SHP77 treated with DMSO at 0.1 percent for 48 hours (cell line): ENCODE measurements at regions not wholly inside any gene's neighbourhood (a gene's known extent, or its start where the extent isn't known, plus 50 kb on each side); places are given as distances from the start of the nearest gene placed in this dataset.
"Not testable (repeated sequence)": the region's sequence is repeated elsewhere in the genome, so short reads cannot be mapped to it uniquely, and the experiment has no call there.

ENCODE experiments used
- DNase-seq: peaks from one replicate; lab custom pipeline; 2025; lab: John Stamatoyannopoulos, UW

DNA sequence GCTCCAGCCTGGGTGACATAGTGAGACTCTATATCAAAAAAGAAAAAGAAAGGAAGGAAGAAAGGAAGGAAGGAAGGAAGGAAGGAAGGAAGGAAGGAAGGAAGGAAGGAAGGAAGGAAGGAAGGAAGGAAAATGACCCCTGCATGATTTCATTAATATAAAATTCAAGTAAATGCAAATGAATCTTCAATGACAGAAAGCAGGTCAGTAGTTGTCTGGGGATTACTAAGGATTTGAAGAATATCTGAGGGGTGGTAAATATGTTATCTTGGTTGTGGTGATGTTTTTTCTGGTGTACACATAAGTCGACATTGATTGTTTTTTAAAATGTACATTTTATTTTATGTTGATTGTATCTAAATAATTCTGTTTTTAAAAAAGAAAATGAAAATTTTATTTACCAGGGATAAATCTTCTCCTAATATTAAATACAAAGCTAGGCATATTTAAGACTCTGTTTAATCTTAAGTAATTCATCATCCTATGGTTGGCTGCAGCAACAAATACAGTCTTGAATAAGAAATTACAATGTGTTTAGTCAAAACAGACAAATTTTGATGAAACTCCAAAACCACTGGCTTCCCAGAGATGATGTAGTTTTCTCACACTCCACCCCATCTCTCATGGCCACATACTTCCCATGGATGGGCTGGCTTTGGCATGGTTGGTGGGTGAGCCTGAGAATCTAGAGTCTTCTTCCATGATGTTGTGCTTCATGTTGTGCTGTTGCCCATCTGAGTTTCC, 314.7 kb upstream of the REG3G start:
- DNase-seq, result no peak

DNA sequence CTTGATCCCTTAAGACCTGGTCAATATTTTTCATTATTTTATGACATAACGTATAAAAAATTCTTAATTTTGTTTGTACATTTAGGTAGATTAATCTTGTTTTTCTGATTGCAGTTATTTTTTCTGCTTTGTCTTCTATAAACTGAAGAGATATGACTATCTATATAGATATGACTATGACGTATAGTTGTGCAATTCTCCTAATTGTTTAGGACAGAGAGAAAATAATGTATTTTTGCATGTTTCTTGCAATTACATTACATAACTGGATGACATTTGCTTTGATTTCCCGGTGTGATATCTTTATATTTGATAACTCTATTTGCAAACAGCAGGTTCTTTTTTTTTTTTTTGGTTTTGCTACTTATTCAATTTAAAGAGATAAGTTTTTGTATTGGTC, 310.2 kb upstream of the REG3G start:
- no peak for DNase-seq

DNA sequence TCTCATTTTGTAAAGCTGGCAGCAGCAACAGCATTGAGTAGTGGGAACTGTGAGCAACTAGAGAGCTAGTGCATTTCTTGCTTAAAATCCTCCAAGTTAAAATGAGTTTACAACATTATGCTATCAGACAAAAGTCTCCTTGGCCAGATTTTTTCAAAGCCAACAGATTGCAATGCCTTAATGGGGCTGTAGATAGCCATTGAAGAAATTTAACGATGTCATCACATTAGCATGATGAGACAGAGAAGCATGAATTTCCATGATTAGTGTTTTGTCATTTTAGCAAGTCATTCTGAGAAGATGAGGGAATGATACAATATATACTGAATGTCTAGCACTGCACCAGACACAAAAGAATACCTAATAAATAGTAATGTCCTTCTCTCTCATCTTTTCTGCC, 307.5 kb upstream of the REG3G start:
- DNase-seq, result no peak

DNA sequence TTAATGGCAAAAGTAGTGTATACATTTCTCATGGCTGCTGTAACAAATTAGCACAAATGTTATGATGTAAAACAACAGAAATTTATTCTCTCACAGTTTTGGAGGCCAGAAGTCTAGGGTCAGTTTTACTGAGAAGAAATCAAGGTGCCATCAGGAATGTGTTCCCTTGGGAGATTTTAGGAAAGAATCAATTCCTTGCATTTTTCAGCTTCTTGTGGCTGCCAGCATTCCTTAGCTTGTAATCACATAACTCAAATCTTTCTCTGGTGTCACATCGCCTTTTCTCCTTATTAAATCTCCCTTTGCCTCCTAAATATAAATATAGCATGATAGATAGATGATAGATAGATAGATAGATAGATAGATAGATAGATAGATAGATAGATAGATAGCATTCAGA, 307.0 kb upstream of the REG3G start:
- no peak for DNase-seq

DNA sequence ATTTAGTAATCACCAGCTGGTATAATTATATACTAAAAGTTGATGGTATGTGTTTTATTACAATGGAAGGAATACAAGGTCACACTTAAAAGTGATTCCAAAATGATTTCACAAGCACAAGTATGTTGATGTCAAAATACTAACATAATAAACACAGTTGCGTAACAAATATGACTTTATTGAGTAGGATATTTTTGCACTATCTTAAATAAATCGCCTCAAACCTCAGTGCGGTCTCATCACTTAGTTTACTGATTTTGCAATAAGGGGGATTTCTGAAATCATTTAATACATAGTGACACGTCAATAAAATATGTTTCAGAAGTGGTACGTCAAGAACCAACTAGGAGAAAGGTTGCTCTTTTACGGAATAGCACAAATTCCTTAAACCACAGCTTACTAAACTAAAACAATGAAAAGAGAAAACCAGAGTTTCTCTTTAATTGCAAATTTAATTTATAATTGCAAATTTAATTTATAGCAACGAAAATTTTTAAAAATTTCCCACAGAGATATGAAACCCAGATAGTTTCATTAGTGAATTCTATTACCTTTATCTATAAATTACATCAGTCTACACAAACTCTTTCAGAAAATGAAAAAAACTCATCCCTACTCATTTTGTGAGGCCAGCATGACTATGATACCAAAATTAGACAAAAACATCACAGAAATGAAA, 304.0 kb upstream of the REG3G start:
- no peak for DNase-seq

DNA sequence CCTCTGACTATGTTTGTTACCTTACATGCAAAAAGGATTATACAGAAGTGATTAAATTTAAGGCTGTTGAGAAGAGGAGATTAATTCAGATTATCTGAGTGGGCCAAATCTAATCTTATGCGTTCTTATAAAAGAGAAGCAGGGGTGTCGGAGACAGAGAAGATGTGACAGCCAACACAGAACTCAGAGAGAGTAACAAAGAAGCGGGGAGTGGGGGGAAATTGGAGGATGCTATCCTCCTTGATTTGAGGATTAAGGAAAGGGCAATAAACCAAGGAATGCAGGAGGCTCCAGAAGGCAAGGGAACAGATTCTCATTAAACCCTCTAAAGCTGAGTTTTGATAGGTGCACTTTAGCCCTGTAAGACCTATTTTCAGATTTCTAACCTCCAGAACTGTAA, 291.3 kb upstream of the REG3G start:
- no peak for DNase-seq

DNA sequence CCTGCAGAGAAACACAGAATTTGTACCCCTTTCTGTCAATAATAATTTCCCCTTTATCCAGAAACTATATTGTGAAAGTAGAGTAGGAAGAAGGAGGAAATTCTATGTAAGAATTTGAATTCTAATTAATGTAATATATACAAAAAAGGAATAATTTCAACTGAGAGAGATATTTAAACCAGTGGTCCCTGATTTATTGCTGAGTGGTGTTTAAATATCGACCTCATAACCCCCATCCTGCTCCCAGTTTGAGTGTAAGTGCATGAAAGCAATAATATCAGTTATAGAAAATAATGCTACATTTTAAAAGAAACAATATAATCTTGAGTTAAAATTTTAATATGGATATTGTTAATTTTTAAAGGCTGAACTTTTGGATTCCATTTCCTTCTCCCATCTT, 286.2 kb upstream of the REG3G start:
- no peak for DNase-seq

DNA sequence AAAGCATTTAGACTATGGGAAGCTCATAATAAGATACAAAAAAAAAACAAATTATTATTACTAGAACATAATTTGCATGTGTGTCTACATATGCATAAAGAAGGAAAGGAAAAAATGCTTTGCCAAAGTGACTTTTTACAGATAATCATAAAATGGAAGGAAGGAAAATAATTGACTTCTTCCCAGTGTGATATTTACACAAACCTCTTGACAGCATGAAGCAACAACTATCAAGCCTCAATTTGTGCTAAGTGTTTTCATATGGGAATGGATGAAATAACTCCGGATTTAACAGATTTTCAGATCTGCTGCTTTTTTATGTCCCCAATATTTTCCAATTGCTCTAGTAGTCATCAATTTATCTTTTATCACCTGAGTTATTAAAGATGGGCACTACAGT, 275.9 kb upstream of the REG3G start:
- no peak for DNase-seq

DNA sequence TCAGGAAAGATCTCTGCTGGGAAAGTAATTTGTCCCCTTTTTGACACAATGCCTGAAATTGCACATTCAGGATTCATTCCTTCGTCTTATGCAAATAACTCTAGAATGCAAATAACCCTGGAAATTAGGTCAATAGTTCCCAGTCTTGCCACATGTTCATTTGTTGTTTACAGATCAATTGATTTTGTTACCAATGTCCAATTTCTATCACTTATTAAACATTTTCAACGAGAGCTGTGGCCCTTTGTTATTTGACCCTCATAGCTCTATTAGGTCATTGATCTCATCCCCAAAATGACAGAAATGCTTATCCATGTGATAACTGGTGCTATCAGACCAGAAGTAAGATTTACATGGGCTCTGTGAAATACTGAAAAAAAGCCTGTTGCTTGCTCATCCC, 275.3 kb upstream of the REG3G start:
- no peak for DNase-seq

DNA sequence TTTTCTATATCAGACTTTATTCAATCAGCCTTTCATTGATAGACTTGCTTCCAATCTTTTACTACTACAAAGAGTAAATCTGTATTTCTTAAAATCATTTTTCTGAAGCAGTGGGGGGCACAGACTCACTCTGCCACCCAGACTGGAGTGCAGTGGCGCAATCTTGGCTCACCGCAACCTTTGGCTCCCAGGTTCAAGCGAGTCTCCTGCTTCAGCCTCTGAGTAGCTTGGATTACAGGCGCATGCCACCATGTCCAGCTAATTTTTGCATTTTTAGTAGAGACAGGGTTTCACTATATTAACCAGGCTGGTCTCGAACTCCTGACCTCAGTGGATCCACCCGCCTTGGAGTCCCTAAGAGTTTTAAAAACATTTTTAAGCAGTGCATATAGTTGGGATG, 270.6 kb upstream of the REG3G start:
- DNase-seq, result no peak

DNA sequence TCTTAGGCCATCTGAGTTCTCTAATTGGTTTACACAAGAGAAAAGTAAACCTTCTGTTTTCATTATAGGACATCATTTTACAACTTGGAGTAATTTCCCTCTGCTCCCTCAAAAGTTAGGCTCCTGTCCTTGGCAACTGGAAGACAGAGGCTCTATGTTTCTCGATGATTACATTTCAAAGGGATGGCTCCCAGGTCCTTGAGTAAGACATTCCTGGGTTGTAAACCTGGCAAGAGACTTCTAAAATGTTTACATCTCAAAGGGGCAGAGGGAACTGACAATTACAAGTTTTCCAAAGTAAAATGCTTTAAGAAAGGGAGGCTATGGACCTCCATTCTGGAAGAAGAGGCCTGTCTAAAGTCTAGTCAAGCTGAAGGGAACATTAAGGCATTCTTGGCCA, 268.3 kb upstream of the REG3G start:
- no peak for DNase-seq

DNA sequence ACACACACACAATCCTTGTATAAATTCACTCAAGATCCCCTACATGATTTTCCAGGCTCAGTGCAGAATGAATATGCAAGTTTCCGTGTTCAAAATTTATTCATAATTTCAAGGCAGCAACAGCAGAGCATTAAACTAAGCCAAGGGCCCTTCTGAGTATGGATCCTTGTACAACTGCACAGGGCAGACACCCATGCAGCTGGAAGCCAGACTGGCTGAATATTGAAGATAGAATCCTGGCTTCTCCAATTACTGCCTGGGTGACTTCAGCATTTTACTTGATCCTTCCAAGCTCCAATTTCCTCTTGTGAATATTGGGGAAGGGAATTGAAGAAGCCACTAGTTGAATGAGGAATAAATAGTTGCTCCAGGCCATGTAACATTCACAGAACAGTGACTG, 267.9 kb upstream of the REG3G start:
- no peak for DNase-seq

DNA sequence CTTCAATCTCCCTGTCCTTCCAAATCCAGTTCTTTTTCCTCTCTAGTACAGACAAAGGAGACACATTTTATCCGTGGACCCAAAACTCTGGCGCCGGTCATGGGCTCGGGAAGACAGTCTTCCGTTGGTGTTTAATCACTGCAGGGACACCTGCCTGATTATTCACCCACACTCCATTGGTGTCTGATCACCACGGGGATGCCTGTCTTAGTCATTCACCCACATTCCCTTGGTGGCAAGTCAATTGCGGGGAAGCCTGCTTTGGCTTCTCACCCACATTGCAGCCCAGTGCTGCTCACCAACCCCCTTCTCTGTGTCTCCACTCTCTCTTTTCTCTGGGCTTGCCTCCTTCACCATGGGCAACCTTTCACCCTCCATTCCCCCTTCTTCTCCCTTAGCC, 266.7 kb upstream of the REG3G start:
- not testable (repeated sequence) for DNase-seq

DNA sequence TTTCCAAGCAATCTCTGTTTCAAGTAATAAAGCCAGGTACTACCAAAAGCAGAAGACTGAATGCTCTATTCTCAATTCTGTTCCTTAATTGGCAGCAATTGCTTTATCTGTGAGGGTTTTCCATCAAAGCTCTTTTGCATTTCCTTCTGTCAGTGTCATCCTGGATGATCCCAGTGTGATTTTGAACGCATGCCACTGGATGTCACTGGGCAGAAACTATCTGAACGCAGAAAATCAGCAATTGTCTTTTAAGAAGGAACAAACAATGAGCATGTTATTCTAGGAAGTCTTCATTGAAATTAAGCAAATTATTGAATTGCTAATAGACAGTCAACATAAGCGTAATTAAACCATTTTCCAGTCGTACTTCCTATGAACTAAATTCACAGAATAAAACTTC, 259.0 kb upstream of the REG3G start:
- DNase-seq, result no peak

DNA sequence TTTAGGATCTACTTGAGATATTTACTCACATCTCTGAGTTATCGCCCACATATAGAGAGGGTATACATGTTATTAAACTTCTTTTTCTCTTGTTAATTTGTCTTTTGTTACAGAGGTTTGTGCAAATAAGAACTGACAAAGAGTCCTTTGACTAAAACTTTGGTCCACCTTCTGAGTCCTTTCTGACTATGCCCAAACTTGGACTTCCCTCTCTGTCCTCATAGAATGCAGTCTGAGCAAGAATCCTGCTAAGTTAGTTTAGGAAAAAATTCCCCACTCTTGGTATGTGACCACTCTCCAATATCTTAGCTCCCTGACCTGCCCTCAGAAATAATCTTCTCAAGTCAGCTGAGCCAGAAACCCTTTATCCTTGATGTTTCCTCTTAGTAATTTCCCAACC, 257.5 kb upstream of the REG3G start:
- DNase-seq, result no peak

DNA sequence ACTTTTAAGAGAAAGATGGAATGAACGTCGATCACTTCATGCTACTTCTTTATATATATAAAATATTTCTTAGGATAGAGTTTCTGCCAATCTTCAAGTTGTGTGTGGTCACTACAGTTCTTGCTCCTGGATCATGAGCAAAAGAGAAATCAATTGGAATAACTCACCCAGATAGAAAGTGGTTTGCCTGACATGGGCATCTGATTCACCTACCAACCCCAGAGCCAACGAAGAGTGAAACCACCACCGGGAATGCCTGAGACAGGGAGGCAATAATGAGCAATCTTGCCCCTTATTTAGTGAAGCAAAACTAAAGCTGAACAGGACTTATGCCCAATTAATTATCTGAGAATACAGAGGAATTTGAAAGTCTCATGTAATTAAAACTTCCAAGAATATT, 250.2 kb upstream of the REG3G start:
- no peak for DNase-seq

DNA sequence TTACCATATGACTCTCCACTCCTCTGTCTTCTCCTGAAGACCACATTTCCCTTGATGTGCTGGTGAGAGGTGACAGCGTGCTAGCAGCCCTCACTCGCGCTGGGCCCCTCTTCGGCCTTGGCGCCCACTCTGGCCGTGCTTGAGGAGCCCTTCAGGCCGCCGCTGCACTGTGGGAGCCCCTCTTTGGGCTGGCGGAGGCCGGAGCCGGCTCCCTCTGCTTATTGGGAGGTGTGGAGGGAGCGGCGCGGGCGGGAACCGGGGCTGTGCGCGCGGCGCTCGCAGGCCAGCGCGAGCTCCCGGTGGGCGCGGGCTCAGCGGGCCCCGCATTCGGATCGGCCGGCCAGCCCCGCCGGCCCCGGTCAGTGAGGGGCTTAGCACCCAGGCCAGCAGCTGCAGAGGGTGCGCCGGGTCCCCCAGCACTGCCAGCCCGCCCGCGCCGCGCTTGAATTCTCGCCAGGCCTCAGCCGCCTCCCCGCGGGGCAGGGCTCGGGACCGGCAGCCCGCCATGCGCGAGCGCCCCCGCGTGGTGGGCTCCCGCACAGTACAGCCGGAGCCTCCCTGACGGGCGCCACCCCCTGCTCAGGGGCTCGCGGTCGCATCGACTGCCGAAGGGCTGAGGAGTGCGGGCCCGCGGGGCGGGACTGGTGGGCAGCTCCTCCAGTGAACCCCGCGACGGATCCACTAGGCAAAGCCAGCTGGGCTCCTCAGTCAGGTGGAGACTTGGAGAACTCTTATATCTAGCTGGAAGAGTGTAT, 246.6 kb upstream of the REG3G start:
- DNase-seq, result no peak

DNA sequence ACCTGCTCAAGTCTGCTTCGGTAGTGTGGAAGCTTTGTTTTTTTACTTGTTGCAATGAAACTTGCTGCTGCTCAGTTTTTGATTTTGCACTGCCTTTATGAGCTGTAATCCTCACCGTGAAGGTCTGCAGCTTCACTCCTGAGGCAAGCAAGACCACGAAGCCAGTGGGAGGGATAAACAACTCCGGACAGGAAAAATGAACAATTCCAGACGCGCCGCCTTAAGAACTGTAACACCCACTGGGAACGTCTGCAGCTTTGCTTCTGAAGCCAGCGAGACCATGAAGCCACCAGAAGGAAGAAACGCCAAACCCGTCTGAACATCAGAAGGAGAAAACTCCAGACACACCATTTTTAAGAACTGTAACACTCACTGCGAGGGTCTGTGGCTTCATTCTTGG, 245.7 kb upstream of the REG3G start:
- DNase-seq, result no peak

DNA sequence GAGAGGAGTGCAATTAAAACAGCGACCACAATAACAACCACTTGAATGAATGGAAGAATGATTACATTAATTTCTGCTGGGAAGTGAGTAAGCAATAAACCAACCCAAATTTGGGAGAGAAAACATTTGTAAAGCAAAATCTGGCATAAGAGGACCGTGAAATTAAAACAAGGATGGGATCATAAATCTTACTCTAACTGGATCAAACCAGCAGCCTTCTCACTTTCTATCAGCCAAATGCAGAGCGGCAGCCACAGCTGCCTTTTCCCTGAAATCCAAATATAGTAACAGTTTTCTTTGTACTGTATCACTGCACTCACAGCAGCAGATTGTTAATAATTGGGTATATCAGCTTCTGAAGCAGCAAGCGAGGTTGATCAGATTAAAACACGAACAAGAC, 245.2 kb upstream of the REG3G start:
- peak; percentile 40 for DNase-seq

DNA sequence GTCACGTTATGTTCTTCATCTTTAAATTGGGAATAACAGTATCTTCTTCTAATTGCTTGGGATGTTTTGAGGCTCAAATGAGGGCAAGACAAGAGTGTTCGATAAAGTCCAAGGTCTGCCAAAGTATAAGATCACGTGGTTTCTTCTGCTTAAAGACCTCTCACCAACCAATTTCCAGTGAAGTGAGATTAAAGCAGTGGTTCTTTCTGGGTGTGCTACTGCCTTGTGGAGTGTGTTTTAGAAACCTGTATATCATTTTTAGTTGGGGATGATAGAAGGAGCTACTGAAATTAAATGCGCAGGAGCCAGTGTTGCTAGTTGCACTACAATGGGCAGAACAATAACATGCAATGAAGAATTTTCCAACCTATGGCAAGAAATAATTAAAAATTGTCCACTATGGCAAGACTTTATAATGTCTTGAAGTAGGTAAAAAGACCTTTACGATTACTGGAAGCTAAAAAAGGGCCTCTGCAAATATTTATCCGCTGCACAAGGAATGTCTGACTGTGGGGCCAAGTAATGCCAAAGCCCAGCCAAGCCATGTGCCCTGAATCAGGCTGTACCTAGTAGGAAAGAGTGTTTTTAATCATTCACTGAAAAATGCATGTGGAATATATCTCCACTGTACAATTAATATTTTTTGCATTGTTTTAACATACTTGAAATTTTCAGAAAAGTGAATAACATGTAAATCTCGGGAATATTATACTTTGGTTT, 244.5 kb upstream of the REG3G start:
- DNase-seq, result no peak

DNA sequence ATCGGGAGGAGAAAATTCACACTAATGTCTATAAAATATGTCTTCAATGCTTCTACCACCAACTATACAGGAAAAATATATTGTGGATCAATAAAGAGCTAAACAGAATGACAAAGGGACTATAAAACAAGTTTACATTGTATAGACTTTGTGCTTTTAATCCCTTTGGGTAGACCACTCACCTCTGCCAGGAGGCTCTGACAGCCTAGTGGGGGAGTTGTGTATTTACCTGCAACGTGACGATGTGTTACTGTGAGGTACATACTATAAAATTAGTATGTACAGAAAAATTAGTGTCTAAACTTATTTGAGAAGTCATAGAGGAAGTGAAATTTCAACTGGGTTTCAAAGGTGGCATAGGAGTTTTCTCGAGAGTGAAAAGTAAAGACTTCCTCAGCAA, 243.3 kb upstream of the REG3G start:
- DNase-seq, result no peak

DNA sequence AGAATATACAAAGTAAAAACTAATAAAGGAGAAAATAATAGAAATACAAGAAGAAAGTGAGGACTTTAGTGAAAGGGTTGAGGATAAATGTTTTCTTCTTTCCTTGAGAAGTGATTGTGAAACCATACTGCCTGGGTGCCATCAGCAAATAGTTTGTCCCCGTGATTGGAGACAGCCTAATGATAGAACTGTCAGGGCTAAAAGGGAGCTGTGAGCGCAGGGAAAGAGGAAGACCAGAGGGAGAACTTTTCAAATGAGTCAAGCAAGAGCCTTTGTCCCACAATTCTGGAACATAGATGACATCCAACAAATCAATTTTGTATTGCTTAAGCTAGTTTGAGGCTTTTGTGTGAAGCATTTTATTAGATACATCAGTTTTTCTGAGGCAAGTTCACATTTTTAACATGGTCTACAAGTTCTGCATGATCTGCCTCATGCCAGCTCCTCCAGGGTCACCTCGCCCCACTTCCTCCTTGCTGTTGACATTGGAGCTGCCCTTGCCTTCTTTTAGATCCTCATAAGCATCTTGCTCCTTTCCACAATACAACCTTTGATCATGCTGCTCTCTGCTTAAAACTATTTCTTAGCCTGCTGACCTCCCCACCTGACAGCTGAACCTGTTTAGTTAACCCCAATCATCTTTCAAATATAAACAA, 213.4 kb upstream of the REG3G start:
- DNase-seq, result no peak
